OCI-LY7 (cell line): ENCODE measurements at regions not wholly inside any gene's neighbourhood (a gene's known extent, or its start where the extent isn't known, plus 50 kb on each side); places are given as distances from the start of the nearest gene placed in this dataset.

Experiments used
- EZH2phosphoT487 ChIP-seq: fragments of 200-600 bp; sonication (generic); IDR thresholded peaks from 2 replicates; pipeline ENCODE4 v1.6.1; 2018; ENCODE audit warnings: low read depth, borderline replicate concordance, mild to moderate bottlenecking, mixed run types, antibody characterized with exemption, low read length, moderate library complexity, mixed read lengths
- TF ChIP-seq, protein P1 (sequence below): fragments of 200-600 bp; sonication (generic); conservative IDR thresholded peaks from 2 replicates; pipeline ENCODE4 v1.5.1; 2014; ENCODE audit warnings: mild to moderate bottlenecking, antibody characterized with exemption, low read length, moderate library complexity, mixed read lengths

DNA sequence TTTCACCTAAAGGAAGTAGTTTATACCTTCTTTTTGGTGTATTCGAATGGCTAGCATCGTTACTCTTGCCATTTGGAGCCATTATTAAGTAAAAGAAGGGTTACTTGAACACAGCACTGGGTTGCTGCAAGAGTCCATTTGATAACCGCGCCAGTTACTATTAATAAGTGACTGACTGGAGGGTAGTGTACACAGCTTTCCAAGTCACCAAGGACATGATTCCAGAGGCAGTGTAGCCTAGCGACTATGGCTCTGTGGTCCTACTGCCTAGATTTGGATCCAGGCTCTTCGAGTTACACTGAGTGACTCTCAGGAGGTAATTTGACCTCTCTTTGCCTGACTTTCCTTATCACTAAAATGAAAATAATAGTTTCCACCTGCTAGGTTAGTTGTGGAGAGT is 206.8 kb downstream of the MEIS1 start:
- TF ChIP-seq, protein P1, sequence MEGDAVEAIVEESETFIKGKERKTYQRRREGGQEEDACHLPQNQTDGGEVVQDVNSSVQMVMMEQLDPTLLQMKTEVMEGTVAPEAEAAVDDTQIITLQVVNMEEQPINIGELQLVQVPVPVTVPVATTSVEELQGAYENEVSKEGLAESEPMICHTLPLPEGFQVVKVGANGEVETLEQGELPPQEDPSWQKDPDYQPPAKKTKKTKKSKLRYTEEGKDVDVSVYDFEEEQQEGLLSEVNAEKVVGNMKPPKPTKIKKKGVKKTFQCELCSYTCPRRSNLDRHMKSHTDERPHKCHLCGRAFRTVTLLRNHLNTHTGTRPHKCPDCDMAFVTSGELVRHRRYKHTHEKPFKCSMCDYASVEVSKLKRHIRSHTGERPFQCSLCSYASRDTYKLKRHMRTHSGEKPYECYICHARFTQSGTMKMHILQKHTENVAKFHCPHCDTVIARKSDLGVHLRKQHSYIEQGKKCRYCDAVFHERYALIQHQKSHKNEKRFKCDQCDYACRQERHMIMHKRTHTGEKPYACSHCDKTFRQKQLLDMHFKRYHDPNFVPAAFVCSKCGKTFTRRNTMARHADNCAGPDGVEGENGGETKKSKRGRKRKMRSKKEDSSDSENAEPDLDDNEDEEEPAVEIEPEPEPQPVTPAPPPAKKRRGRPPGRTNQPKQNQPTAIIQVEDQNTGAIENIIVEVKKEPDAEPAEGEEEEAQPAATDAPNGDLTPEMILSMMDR = no peak
- TF ChIP-seq EZH2phosphoT487 = no peak
